A549 (cell line): ENCODE measurements at regions not wholly inside any gene's neighbourhood (a gene's known extent, or its start where the extent isn't known, plus 50 kb on each side); places are given as distances from the start of the nearest gene placed in this dataset.
"Not testable (repeated sequence)": the region's sequence is repeated elsewhere in the genome, so short reads cannot be mapped to it uniquely, and the experiment has no call there.

Source experiments
- ATAC-seq, 2 experiments: fragments of 200-7000 bp in 1 of 2; fragments of >200 bp in 1 of 2; cut with Nextera tagmentation in 1 of 2; cut with Tn5 transposase in 1 of 2; 3 replicates each; pipeline versions ENCODE4 v1.8.0 to v1.9.1; 2018 to 2020; ENCODE audit warnings: mild to moderate bottlenecking in 1 of 2, moderate library complexity in 1 of 2
- CTCF ChIA-PET: fragments of 300-600 bp; sonication (Branson Sonifier 250); formaldehyde crosslinking; extraction: SDS; loops from one replicate; lab custom pipeline; 2021; ENCODE audit warnings: antibody characterized with exemption, inconsistent platforms; lab: Yijun Ruan, JAX
- POLR2A ChIA-PET: fragments of 350-600 bp; formaldehyde crosslinking; extraction: SDS; loops from one replicate; lab custom pipeline; 2021; ENCODE audit warnings: antibody characterized with exemption, inconsistent platforms; lab: Yijun Ruan, JAX
- DNase-seq, 2 experiments: peaks; one replicate each; pipeline versions ENCODE4 v3.0.0 to v3.0.0-alpha.2; 2011 to 2016; ENCODE audit warnings: low read depth in 1 of 2, low spot score in 1 of 2
- FAIRE-seq: peaks from 2 replicates; lab custom pipeline; 2011; peaks lifted over from hg19 to GRCh38; lab: Jason Lieb, UNC
- H3K27ac ChIP-seq, 2 experiments: fragments of >200 bp; sonication (Bioruptor Twin); formaldehyde crosslinking; 3 replicates each; pipeline ENCODE4 v1.5.1; 2016 to 2017
- H3K4me1 ChIP-seq: fragments of >200 bp; sonication (Bioruptor Twin); formaldehyde crosslinking; 3 replicates; pipeline ENCODE4 v1.6.1; 2016
- H3K4me2 ChIP-seq: fragments of >200 bp; sonication (Bioruptor Twin); formaldehyde crosslinking; 3 replicates; pipeline ENCODE4 v1.6.1; 2016
- H3K4me3 ChIP-seq: fragments of >200 bp; sonication (Bioruptor Twin); formaldehyde crosslinking; 3 replicates; pipeline ENCODE4 v1.5.1; 2016
- H3K9me3 ChIP-seq: fragments of >200 bp; sonication (Bioruptor Twin); formaldehyde crosslinking; 3 replicates; pipeline ENCODE4 v1.6.1; 2016
- BHLHE40 ChIP-seq: IDR thresholded peaks from 2 replicates; pipeline ENCODE4 v1.6.1; 2012; ENCODE audit warnings: low read depth, low read length, inconsistent platforms
- CHD2 ChIP-seq: fragments of 150-350 bp; IDR thresholded peaks from 2 replicates; pipeline ENCODE4 v1.6.1; 2014; ENCODE audit warnings: low read length; ENCODE audit not compliant: partially characterized antibody
- ELK1 ChIP-seq: fragments of 150-350 bp; IDR thresholded peaks from 2 replicates; pipeline ENCODE4 v1.6.1; 2014; ENCODE audit warnings: low read depth, mild to moderate bottlenecking, low read length
- EP300 ChIP-seq, 2 experiments: fragments of >200 bp; sonication (Bioruptor Twin); formaldehyde crosslinking; IDR thresholded peaks; 2 replicates in 1 of 2; 3 replicates in 1 of 2; pipeline ENCODE4 v1.6.1; 2016 to 2017
- FOSB ChIP-seq: fragments of 250-450 bp; sonication (Bioruptor Pico); IDR thresholded peaks from 2 replicates; pipeline ENCODE4 v1.5.0; 2020; ENCODE audit warnings: mild to moderate bottlenecking, moderate library complexity
- HDAC2 ChIP-seq: fragments of 200-600 bp; sonication (generic); IDR thresholded peaks from 2 replicates; pipeline ENCODE4 v1.6.1; 2016
- HOXA7 ChIP-seq: fragments of 250-450 bp; sonication (Bioruptor Pico); IDR thresholded peaks from 2 replicates; pipeline ENCODE4 v1.5.0; 2020; ENCODE audit warnings: mild to moderate bottlenecking, moderate library complexity
- HOXB5 ChIP-seq: fragments of 250-450 bp; sonication (Bioruptor Pico); IDR thresholded peaks from 2 replicates; pipeline ENCODE4 v1.5.0; 2020; ENCODE audit warnings: mild to moderate bottlenecking, moderate library complexity
- JUNB ChIP-seq: fragments of >200 bp; sonication (Bioruptor Twin); formaldehyde crosslinking; IDR thresholded peaks from 2 replicates; pipeline ENCODE4 v1.6.1; 2016
- KDM5A ChIP-seq: fragments of 200-600 bp; sonication (generic); IDR thresholded peaks from 2 replicates; pipeline ENCODE4 v1.6.1; 2016; ENCODE audit warnings: antibody characterized with exemption, mild to moderate bottlenecking
- MAFK ChIP-seq: fragments of 450-650 bp; IDR thresholded peaks from 2 replicates; pipeline ENCODE4 v1.6.1; 2014; ENCODE audit not compliant: partially characterized antibody
- NFE2L2 ChIP-seq: fragments of 150-350 bp; conservative IDR thresholded peaks from 2 replicates; pipeline ENCODE4 v1.6.1; 2014; ENCODE audit warnings: low read length
- NPAS2 ChIP-seq: fragments of 250-450 bp; sonication (Bioruptor Pico); IDR thresholded peaks from 2 replicates; pipeline ENCODE4 v1.8.0; 2022; ENCODE audit warnings: mild to moderate bottlenecking, moderate library complexity, borderline replicate concordance
- ZC3H11A ChIP-seq: fragments of 450-650 bp; IDR thresholded peaks from 2 replicates; pipeline ENCODE4 v1.6.1; 2014; ENCODE audit warnings: antibody characterized with exemption, mild to moderate bottlenecking
- ZFP36 ChIP-seq: fragments of 450-650 bp; IDR thresholded peaks from 2 replicates; pipeline ENCODE4 v1.6.1; 2014; ENCODE audit warnings: borderline replicate concordance; ENCODE audit not compliant: partially characterized antibody
- WGBS: methylation state at CpG from one replicate; pipeline ENCODE4 v1.1.6; 2017; ENCODE audit errors: missing lambda C conversion rate; 5-methylcytosine and 5-hydroxymethylcytosine counted together
- TF ChIP-seq, protein P1 (sequence below): fragments of >200 bp; sonication (Bioruptor Twin); formaldehyde crosslinking; IDR thresholded peaks from 3 replicates; pipeline ENCODE4 v1.6.1; 2016

DNA sequence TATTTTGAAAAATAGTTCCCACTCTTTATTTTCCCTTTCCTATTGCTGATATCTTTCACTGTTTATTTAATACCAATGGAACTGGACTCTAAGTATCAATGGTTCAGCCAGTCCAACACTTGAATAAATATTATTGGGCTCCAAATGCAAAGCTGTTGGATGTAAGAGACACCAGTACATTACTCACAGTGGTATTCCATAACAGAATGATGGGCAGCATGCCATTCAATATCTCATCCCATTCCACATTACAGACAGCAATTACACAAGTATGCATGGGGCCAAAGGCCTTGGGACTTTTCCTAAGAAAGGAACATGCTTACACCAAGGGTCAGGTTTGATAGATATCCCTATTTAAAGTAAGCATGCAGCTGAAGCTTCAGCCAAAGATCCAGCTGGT lies 231.9 kb downstream of the RND3 start (continued):
- TF ChIP-seq, protein P1, sequence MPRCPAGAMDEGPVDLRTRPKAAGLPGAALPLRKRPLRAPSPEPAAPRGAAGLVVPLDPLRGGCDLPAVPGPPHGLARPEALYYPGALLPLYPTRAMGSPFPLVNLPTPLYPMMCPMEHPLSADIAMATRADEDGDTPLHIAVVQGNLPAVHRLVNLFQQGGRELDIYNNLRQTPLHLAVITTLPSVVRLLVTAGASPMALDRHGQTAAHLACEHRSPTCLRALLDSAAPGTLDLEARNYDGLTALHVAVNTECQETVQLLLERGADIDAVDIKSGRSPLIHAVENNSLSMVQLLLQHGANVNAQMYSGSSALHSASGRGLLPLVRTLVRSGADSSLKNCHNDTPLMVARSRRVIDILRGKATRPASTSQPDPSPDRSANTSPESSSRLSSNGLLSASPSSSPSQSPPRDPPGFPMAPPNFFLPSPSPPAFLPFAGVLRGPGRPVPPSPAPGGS = no peak
- TF ChIP-seq ZC3H11A = no peak
- TF ChIP-seq HOXA7 = no peak
- TF ChIP-seq, all 56 proteins: peak for 0

- CTCF ChIA-PET, H3K4me1 ChIP-seq, H3K9me3 ChIP-seq, H3K4me2 ChIP-seq, FAIRE-seq, ATAC-seq, H3K4me3 ChIP-seq, H3K27ac ChIP-seq, DNase-seq, POLR2A ChIA-PET: not testable (repeated sequence)
- 71% methylated on average over 1 of the region's 1 CpG for WGBS
Observed at GRCh38 chr2:150249735-150250134, 237.7 kb downstream of the RND3 start.

GRCh38 chr2:150247481-150247880 lies 240.0 kb downstream of the RND3 start:
- Histone ChIP-seq H3K9me3 (no peaks in the 10 kb centered on the region; the same call in 2 of the 3 replicates), H3K4me3 (no peak overlapping the region), H3K4me1 (no peaks in the 10 kb centered on the region), H3K4me2 (no peak overlapping the region), H3K27ac (no peak overlapping the region)
- 90% methylated on average over 1 of the region's 1 CpG for WGBS
- TF ChIP-seq BHLHE40 (no peak), MAFK (no peak), FOSB (CRISPR knock-in tag) (no peak), HOXB5 (CRISPR knock-in tag) (no peak), NPAS2 (CRISPR knock-in tag) (no peak)
- POLR2A ChIA-PET = no interaction called here
- ATAC-seq (no peak), FAIRE-seq (no peak), DNase-seq (no peak)
- CTCF ChIA-PET = no interaction called here

DNA sequence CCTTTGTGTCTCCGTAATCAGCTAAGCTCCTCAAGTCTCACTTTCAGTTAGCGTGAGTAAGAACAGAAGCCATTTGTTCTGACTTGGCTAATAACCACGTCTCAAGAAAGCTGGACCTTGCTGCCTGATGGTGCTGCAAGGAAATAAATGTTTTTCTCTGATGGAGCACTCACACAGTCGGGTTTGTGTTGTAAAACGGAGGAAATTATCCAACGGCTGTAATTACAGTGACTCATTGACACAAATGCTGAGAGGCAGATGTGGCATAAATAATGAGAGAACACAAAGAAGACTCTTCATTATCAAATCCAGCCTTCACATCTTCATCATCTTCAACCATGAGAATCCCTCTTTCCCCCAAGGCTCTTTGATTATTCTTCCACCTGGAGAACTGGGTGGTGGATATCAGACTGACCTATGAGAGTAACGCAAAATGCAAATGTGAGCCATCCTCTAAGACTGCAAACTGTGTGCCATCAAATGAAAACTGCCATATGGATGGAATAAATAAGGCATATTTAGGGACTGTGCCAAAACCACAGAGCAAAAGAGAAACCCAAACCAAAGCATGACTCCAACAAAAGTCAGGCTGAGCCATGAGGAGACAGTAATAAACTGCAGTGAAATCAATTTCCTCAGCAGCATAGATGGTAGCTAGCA lies 252.6 kb downstream of the RND3 start:
- TF ChIP-seq CHD2 = no peak
- TF ChIP-seq, all 56 proteins: peak for 0
- DNase-seq (no peak), ATAC-seq (no peak), FAIRE-seq (no peak)
- no peak overlapping the region for H3K4me2 ChIP-seq
- peaks cover 17% of the 10 kb centered on the region for H3K4me1 ChIP-seq
- H3K4me3 ChIP-seq = no peak overlapping the region
- CTCF ChIA-PET = no interaction called here
- no peaks in the 10 kb centered on the region for H3K9me3 ChIP-seq
- POLR2A ChIA-PET = no interaction called here
- WGBS = 76% methylated on average over 7 of the region's 7 CpGs
- no peak overlapping the region for H3K27ac ChIP-seq

- Histone ChIP-seq H3K9me3 (no peaks in the 10 kb centered on the region), H3K4me2 (no peak overlapping the region), H3K27ac (no peak overlapping the region), H3K4me3 (no peak overlapping the region), H3K4me1 (peaks cover 32% of the 10 kb centered on the region)
- POLR2A ChIA-PET = no interaction called here
- TF ChIP-seq KDM5A (no peak), ZFP36 (no peak), JUNB (no peak), NFE2L2 (no peak), ELK1 (no peak), EP300 (IDR thresholded peaks at IDR 0.05) (no peak), HDAC2 (no peak)
- FAIRE-seq (no peak), DNase-seq (no peak), ATAC-seq (no peak)
- CTCF ChIA-PET = interaction anchor here (0.6 kb wide), 1 partner anchor 13 kb away, joined by 3 read pairs; no protein-coding TSS in a partner anchor
Observed at GRCh38 chr2:150232871-150233270, 254.6 kb downstream of the RND3 start.
